Glomerular visceral epithelial cell (primary cell): ENCODE measurements at regions not wholly inside any gene's neighbourhood (a gene's known extent, or its start where the extent isn't known, plus 50 kb on each side); places are given as distances from the start of the nearest gene placed in this dataset.
"Not testable (repeated sequence)": the region's sequence is repeated elsewhere in the genome, so short reads cannot be mapped to it uniquely, and the experiment has no call there.

Source experiments
- DNase-seq: peaks from one replicate; pipeline ENCODE4 v3.0.0-alpha.2; 2016; ENCODE audit errors: extremely low spot score

- DNase-seq, result not testable (repeated sequence)
Measured at GRCh38 chr10:71020061-71020460, 131.7 kb upstream of the PCBD1 start.

- no peak for DNase-seq
Measured at GRCh38 chr10:71021402-71021801, 133.0 kb upstream of the PCBD1 start.

- DNase-seq, result no peak
Measured at GRCh38 chr10:71023704-71024283, 135.4 kb upstream of the PCBD1 start.

DNA sequence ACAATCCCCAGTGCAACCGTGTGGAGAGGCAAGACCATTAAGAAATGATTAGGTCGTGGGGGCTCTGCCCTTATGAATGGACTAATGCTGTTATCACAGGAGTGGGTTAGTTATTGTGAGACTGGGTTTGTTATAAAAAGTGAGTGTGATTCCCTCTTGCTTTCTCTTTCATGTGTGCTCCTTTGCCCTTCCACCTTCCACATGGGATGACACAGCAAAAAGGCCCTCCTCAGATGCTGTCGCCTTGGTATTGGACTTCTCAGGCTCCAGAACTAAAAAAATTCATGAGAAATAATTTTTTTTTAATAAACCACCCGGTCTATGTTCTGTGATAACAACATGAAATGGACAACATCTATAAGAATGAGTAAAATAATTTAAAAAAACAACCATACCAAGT is 136.1 kb upstream of the PCBD1 start:
- DNase-seq, result no peak

DNA sequence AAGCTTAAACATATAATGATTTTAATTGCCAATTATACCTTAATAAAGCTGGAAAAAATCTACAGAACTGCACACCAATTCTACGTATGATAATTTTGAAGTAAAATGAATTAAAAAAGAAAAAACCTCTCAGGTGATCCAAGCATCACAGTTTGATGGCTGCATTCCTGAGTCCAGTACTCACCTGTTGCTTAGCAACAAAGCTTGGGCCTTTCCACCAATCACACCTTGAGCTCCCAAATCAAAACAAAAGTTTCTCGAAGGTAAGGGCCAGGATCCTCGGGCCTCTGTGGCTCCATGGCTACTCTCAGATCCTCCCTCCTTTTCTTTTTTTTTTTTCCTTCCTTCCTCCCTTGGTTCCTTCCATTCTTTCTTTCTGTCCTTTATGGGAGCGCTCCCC is 137.2 kb upstream of the PCBD1 start:
- no peak for DNase-seq

GRCh38 chr10:71028066-71028465 is 139.7 kb upstream of the PCBD1 start:
- DNase-seq, result no peak

- no peak for DNase-seq
Measured at GRCh38 chr10:71029411-71029892, 141.1 kb upstream of the PCBD1 start.

DNA sequence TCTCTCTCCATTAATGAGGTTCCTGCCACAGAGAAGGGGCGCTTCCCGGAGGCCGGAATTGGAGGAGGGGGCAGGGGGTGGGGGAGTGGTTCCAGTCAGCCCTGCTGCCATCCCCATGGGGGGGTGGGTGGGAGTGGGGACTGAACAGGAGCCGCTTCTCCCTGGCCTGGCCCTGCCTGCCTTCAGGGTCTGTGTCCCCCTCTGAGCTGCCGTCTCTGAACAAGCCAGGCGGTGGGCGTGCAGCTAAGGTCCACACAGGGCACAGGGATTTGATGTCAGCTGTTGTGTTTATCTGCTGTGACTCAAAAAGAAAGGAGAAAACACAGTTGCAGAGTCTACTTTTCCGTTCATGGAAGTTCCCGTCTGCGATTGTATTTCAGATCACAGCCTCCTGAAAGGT is 141.5 kb upstream of the PCBD1 start:
- DNase-seq, result no peak

GRCh38 chr10:71031026-71031425 is 142.7 kb upstream of the PCBD1 start:
- DNase-seq, result no peak

GRCh38 chr10:71031603-71032002 is 143.2 kb upstream of the PCBD1 start:
- no peak for DNase-seq

- DNase-seq, result no peak
Measured at GRCh38 chr10:71032887-71033286, 144.5 kb upstream of the PCBD1 start.

DNA sequence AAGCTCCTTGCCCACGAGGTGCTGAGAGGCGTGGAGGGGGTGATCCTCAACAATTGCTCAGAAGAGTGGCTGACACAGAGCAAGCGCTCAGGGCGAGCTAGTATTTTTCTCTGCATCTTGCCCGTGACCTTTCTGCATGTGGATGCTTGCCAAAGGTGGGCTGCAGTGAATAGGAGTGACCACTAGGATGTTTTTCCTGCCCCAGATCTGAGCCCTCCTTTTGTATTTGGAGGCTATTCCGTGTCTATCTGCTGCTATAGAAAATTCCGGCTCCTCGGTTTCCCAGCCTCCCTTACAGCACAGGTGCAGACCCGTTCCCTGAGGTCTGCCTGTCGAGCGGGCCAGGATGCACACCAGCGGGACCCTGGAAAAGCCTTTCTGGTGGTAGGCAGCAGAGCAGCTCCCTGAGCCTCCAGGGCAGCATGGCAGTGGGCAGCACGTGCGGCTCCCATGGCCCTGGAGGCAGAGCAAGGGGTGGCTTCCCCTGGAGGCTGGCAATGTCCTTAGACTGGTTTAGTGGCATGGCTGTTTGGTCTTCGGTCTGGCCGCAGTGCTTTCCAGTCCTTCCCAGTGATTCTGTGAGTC is 145.1 kb upstream of the PCBD1 start:
- no peak for DNase-seq

GRCh38 chr10:71035511-71036296 is 147.3 kb upstream of the PCBD1 start:
- DNase-seq, result no peak

- DNase-seq, result no peak
Measured at GRCh38 chr10:71036297-71036966, 148.1 kb upstream of the PCBD1 start.

DNA sequence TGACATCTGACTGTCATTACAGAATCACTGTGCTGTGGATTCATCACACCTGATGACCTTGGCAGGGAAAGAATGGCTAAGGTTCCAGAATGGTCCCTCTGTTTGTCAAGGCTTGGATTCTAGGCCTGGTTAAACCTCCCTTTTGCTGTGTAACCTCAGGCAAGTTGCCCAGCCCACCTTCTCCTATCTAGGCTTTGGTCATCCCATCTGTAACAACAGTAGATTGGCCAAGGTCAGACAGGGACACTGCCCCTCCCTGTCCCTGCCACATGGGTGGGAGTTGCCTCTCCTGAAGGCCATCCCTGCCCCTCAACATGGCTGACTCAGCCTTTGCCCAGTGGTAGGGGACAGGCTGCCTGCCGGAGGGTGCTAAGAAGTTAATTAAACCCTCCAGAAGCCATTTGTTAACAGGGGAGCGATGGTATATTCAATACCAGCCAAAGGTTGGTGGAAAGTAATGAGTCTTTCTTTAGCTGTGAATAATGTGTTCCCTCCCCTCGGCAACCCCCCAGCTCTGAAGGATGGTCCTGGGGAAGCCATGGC is 149.8 kb upstream of the PCBD1 start:
- DNase-seq, result no peak

- DNase-seq, result no peak
Measured at GRCh38 chr10:71038921-71039320, 150.6 kb upstream of the PCBD1 start.

DNA sequence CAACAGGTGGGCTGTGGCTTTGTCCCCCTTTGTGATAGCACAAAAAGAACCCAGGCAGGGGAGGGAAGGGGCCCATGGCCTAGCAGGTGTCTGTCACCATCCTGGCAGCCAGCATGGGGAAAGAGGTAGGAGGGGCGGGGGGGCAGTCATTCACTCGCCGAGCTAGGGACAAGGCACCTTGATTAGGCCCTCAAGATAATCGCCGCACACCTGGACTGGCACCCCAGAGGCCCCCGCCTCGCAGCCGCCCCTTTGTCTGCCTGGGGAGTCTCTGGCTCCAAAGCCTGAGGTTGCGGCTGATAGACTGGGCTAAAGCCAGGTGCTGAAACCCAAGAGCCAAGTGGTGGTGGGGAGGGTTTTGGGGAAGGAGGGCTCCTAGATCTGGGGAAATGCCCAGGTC is 151.2 kb upstream of the PCBD1 start:
- no peak for DNase-seq

DNA sequence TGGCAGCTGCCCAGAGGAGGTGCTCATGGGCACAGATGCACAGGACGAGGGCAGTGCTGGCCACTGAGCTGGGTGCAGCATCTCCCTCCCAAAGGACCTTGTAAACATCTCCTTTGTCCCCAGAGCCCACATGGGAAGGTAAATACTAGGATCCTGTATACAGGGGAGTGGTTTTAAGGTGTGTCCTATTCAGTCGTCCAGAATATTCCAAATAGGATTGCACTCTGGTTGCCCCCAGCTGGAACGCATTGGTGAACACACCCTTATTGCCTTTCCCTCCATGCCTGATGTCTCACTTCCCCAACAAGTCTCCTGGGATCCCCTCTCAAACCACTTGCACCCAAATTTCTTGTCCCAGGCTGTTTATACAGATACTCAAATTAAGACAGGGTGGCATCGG is 152.0 kb upstream of the PCBD1 start:
- no peak for DNase-seq

DNA sequence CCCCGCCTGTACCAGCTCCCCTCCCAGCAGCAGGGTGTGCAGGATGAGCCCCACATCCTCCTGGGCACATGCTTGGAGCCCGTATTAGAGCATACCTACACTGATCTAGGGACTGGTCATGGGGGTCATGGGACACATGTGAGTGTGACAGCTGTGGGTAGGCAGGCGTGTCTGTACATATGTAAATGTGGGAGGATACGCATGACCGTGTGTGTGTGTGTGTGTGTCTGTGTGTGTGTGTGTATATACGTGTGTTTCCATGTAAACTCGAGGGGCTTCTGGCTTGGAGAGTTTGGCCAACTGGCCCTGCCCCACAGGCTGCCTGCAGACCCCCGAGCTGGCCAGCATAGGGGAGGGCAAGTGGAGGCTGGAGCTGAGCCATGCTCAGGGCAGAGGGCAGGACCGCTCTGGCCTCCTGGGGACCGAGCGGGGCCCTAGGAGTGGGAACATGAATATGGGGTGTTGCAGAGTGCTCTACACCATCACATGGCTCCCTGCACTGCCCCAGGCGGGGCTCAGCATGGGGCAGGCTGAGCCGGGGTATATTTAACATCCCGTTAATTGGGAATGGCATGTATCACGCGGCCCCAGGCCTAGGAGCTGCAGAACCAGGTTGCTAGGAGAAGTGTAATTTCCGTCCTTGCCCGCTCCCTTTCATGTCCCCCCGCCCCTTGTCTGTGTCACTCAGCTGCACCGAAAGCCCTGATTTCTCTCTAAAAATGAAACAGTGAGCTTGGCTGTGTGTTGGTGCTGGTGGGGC is 152.7 kb upstream of the PCBD1 start:
- no peak for DNase-seq

DNA sequence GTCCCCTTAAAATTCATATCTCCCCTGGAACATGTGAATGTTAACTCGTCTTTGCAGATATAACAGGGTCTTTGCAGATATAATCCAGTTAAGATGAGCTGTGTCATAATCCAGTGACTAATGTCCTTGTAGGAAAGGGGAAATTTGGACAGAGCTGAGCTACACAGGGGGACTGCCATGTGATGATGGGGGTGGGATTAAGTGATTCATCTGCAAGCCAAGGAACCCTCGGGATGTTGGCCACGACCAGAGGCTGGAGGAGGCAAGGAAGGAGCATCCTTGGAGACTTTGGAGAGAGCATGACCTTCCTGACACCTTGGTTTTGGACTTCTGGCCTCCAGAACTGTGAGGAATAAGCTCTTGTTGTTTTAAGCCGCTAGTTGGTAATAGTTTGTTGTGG is 153.9 kb upstream of the PCBD1 start:
- DNase-seq, result no peak

GRCh38 chr10:71042699-71043098 is 154.3 kb upstream of the PCBD1 start:
- no peak for DNase-seq

DNA sequence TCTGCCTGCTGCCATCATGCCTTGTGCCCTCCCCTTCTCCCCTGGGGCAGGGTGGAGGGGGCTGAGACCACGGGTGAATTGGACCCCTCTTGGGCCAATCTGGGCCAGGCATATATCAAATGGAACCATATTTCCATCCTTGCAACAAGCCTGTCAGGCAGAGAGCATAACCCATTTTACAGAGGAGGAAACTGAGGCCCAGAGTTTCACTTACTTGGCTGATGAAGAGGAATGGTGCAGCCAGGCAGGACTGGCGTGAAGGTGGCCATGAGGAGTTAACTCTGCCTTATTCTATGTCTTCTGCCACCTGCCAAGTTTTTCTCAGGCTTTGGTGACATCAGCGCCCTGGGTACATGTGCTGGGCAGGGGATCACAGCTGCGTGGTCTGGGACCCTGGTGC is 155.5 kb upstream of the PCBD1 start:
- no peak for DNase-seq
